HEK293T (cell line): ENCODE measurements at regions not wholly inside any gene's neighbourhood (a gene's known extent, or its start where the extent isn't known, plus 50 kb on each side); places are given as distances from the start of the nearest gene placed in this dataset.

Experiments
- BHLHE40 ChIP-seq: fragments of 450-650 bp; IDR thresholded peaks from 2 replicates; pipeline ENCODE4 v1.6.1; 2016; ENCODE audit warnings: mild to moderate bottlenecking, moderate library complexity, borderline replicate concordance
- CTBP1 ChIP-seq: fragments of 450-650 bp; IDR thresholded peaks from 2 replicates; pipeline ENCODE4 v1.6.1; 2016; ENCODE audit warnings: borderline replicate concordance
- ELF4 ChIP-seq: fragments of 450-650 bp; IDR thresholded peaks from 2 replicates; pipeline ENCODE4 v1.6.1; 2017; ENCODE audit warnings: antibody characterized with exemption
- FOXA1 ChIP-seq: fragments of 450-650 bp; IDR thresholded peaks from 2 replicates; pipeline ENCODE4 v1.6.1; 2016; ENCODE audit warnings: mild to moderate bottlenecking
- FOXK2 ChIP-seq: fragments of 450-650 bp; IDR thresholded peaks from 2 replicates; pipeline ENCODE4 v1.6.1; 2016; ENCODE audit warnings: mild to moderate bottlenecking
- L3MBTL2 ChIP-seq: fragments of 450-650 bp; conservative IDR thresholded peaks from 2 replicates; pipeline ENCODE4 v1.6.1; 2016; ENCODE audit warnings: mild to moderate bottlenecking
- LEF1 ChIP-seq: fragments of 450-650 bp; IDR thresholded peaks from 2 replicates; pipeline ENCODE4 v1.6.1; 2017; ENCODE audit warnings: mild to moderate bottlenecking, borderline replicate concordance
- SP1 ChIP-seq: fragments of 450-650 bp; IDR thresholded peaks from 2 replicates; pipeline ENCODE4 v1.6.1; 2017
- SUZ12 ChIP-seq: fragments of 450-650 bp; IDR thresholded peaks from 2 replicates; pipeline ENCODE4 v1.6.1; 2016; ENCODE audit warnings: mild to moderate bottlenecking
- TARDBP ChIP-seq: fragments of 450-650 bp; IDR thresholded peaks from 2 replicates; pipeline ENCODE4 v1.6.1; 2016
- TF ChIP-seq, protein P1 (sequence below): fragments of 450-650 bp; IDR thresholded peaks from 2 replicates; pipeline ENCODE4 v1.6.1; 2016

- no peak for TF ChIP-seq BHLHE40
- TF ChIP-seq ELF4 = no peak
- peak; percentile 74 for TF ChIP-seq CTBP1
- TF ChIP-seq, protein P1, sequence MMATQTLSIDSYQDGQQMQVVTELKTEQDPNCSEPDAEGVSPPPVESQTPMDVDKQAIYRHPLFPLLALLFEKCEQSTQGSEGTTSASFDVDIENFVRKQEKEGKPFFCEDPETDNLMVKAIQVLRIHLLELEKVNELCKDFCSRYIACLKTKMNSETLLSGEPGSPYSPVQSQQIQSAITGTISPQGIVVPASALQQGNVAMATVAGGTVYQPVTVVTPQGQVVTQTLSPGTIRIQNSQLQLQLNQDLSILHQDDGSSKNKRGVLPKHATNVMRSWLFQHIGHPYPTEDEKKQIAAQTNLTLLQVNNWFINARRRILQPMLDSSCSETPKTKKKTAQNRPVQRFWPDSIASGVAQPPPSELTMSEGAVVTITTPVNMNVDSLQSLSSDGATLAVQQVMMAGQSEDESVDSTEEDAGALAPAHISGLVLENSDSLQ = peak; percentile 32; the same call in 1 of the 2 replicates
- no peak for TF ChIP-seq SP1
- no peak for TF ChIP-seq TARDBP
- no peak; the same call in 1 of the 2 replicates for TF ChIP-seq LEF1
- no peak for TF ChIP-seq SUZ12
- TF ChIP-seq FOXK2 = no peak
- peak; percentile 98 for TF ChIP-seq FOXA1
- TF ChIP-seq L3MBTL2 = no peak
Observed at GRCh38 chr7:69232445-69233376, 365.6 kb upstream of the AUTS2 start.
